A673 (cell line): ENCODE measurements at regions not wholly inside any gene's neighbourhood (a gene's known extent, or its start where the extent isn't known, plus 50 kb on each side); places are given as distances from the start of the nearest gene placed in this dataset.

Source experiments
- BruUV-seq: library from RNA; stranded (reverse); fragments of 400-500 nt; replicated peaks from 2 replicates; lab custom pipeline; 2021; lab: Mats Ljungman, UMichigan
- CTCF ChIA-PET: fragments of 300-600 bp; sonication (Branson Sonifier 250); formaldehyde crosslinking; loops from one replicate; lab custom pipeline; 2022; ENCODE audit warnings: antibody characterized with exemption; lab: Charles Lee
- POLR2A ChIA-PET: fragments of 300-600 bp; sonication (Branson Sonifier 250); formaldehyde crosslinking; loops from one replicate; lab custom pipeline; 2022; ENCODE audit warnings: antibody characterized with exemption; ENCODE audit not compliant: low non-redundant PET; lab: Charles Lee
- DNase-seq: peaks from one replicate; pipeline ENCODE4 v3.0.0-alpha.2; 2015; ENCODE audit warnings: low spot score
- H3K27ac ChIP-seq: fragments of 200-600 bp; sonication (generic); 2 replicates; pipeline ENCODE4 v1.5.1; 2016; ENCODE audit warnings: mixed run types, low read depth, mild to moderate bottlenecking, mixed read lengths, antibody characterized with exemption, low read length; ENCODE audit not compliant: poor library complexity, severe bottlenecking
- H3K27me3 ChIP-seq: fragments of 200-600 bp; sonication (generic); replicated peaks from 2 replicates; pipeline ENCODE4 v1.6.1; 2017; ENCODE audit warnings: mixed run types, low read depth, mild to moderate bottlenecking, mixed read lengths, antibody characterized with exemption, low read length; ENCODE audit not compliant: insufficient read depth, poor library complexity
- H3K36me3 ChIP-seq: fragments of 200-600 bp; sonication (generic); 2 replicates; pipeline ENCODE4 v1.6.1; 2016; ENCODE audit warnings: mixed run types, mild to moderate bottlenecking, mixed read lengths, antibody characterized with exemption, low read length; ENCODE audit not compliant: insufficient read depth, poor library complexity, severe bottlenecking
- H3K4me1 ChIP-seq: fragments of 200-600 bp; sonication (generic); 2 replicates; pipeline ENCODE4 v1.6.1; 2017; ENCODE audit warnings: mixed run types, mild to moderate bottlenecking, mixed read lengths, antibody characterized with exemption, low read length; ENCODE audit not compliant: insufficient read depth, poor library complexity, severe bottlenecking
- H3K4me3 ChIP-seq: fragments of 200-600 bp; sonication (generic); 2 replicates; pipeline ENCODE4 v1.5.1; 2016; ENCODE audit warnings: low read depth, mixed run types, mild to moderate bottlenecking, mixed read lengths, low read length; ENCODE audit not compliant: poor library complexity, severe bottlenecking
- H3K9me3 ChIP-seq: fragments of 200-600 bp; sonication (generic); 2 replicates; pipeline ENCODE4 v1.6.1; 2016; ENCODE audit warnings: mixed run types, low read depth, mild to moderate bottlenecking, mixed read lengths, antibody characterized with exemption, low read length; ENCODE audit not compliant: poor library complexity, severe bottlenecking
- CTCF ChIP-seq: fragments of 300-800, 200-600 bp; sonication (generic); conservative IDR thresholded peaks from 2 replicates; pipeline ENCODE4 v1.5.1; 2017; ENCODE audit warnings: low read depth, mild to moderate bottlenecking, antibody characterized with exemption, low read length, moderate library complexity, mixed read lengths
- EZH2 ChIP-seq: fragments of 200-600 bp; sonication (generic); IDR thresholded peaks from 2 replicates; pipeline ENCODE4 v1.6.1; 2017; ENCODE audit warnings: borderline replicate concordance, low read depth, mild to moderate bottlenecking, mixed read lengths, antibody characterized with exemption, low read length; ENCODE audit not compliant: poor library complexity, severe bottlenecking
- intact Hi-C: fragments of 100-400 bp; cut with micrococcal nuclease; formaldehyde crosslinking; loops from one replicate; pipeline ENCODE4 v1.10.0; 2022; ENCODE audit not compliant: unreplicated experiment

- H3K36me3 ChIP-seq: no peaks in the 10 kb centered on the region
- no peaks in the 10 kb centered on the region for H3K27me3 ChIP-seq
- CTCF ChIA-PET: no interaction called here
- intact Hi-C loops: no loop called here
- no peaks in the 10 kb centered on the region for H3K4me1 ChIP-seq
- no peak for TF ChIP-seq CTCF
- H3K4me3 ChIP-seq: no peak overlapping the region
- no TSS peak for BruUV-seq
- no peak overlapping the region for H3K27ac ChIP-seq
- H3K9me3 ChIP-seq: peaks cover 3% of the 10 kb centered on the region
- POLR2A ChIA-PET: no interaction called here
- DNase-seq: no peak
Observed at GRCh38 chr5:26681861-26682260, 356.5 kb downstream of the CDH9 start.

- no TSS peak for BruUV-seq
- Histone ChIP-seq H3K9me3 (no peaks in the 10 kb centered on the region), H3K27ac (no peak overlapping the region), H3K4me1 (no peaks in the 10 kb centered on the region), H3K4me3 (no peak overlapping the region), H3K36me3 (no peaks in the 10 kb centered on the region), H3K27me3 (no peaks in the 10 kb centered on the region)
- TF ChIP-seq CTCF (no peak), EZH2 (no peak)
- no peak for DNase-seq
- ChIA-PET CTCF (no interaction called here), POLR2A (no interaction called here)
- intact Hi-C loops: no loop called here
Observed at GRCh38 chr5:26674846-26675245, 363.5 kb downstream of the CDH9 start.

- H3K27me3 ChIP-seq: no peaks in the 10 kb centered on the region
- BruUV-seq: no TSS peak
- no peaks in the 10 kb centered on the region for H3K9me3 ChIP-seq
- H3K27ac ChIP-seq: no peak overlapping the region
- POLR2A ChIA-PET: no interaction called here
- no peaks in the 10 kb centered on the region for H3K36me3 ChIP-seq
- no peak for DNase-seq
- TF ChIP-seq CTCF (no peak), EZH2 (no peak)
- intact Hi-C loops: no loop called here
- CTCF ChIA-PET: no interaction called here
- H3K4me1 ChIP-seq: no peaks in the 10 kb centered on the region
- H3K4me3 ChIP-seq: no peak overlapping the region
Observed at GRCh38 chr5:26669523-26669922, 368.9 kb downstream of the CDH9 start.

DNA sequence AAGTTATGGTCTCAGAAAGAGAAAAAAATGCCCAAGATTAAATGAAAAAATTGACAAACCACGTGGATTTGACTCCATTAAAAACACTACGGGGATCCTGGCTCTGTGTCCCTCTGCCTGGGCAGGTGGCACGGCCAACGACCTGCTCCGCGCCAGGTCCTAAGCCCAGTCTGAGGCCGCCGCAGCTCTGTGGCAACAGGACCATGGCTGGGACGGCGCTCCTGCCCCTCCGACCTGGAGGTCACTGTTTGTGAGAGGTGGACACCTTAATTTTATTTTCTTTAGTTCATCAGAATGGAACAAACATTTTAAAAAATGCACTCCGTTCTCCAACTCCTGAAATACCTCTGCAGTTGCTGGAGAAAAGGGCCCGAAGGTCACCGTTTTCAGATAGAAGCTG, 369.4 kb downstream of the CDH9 start:
- POLR2A ChIA-PET: no interaction called here
- H3K4me3 ChIP-seq: no peak overlapping the region
- intact Hi-C loops: no loop called here
- DNase-seq: no peak
- TF ChIP-seq EZH2 (no peak), CTCF (no peak)
- CTCF ChIA-PET: no interaction called here
- no peak overlapping the region for H3K27ac ChIP-seq
- no peaks in the 10 kb centered on the region for H3K4me1 ChIP-seq
- H3K36me3 ChIP-seq: no peaks in the 10 kb centered on the region
- BruUV-seq: no TSS peak
- no peaks in the 10 kb centered on the region for H3K27me3 ChIP-seq
- no peaks in the 10 kb centered on the region for H3K9me3 ChIP-seq
